ENCODE measurements at regions not wholly inside any gene's neighbourhood (a gene's known extent, or its start where the extent isn't known, plus 50 kb on each side); places are given as distances from the start of the nearest gene placed in this dataset.

DNA sequence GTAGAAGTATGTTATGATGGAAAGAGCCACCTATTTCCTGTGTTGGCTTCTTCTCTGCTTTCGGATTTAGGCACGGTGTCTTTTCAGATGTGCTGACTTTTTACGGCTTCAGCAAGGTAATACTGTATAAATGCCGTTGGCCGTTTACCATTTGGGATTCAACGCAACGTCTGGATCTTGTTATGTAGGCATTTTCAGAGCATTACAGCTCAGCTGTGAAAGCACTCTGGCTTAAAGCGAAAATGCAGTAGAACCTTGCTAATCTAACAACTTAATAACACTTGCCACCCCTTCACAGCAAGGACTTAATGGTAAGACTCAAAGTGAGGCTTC lies 229.9 kb downstream of the EFCAB11 start:
- no peaks in the 10 kb centered on the region for H3K36me3 Mint-ChIP-seq
- H3K27me3 Mint-ChIP-seq (ENCODE audit: low read depth): no peaks in the 10 kb centered on the region
- DNase-seq (ENCODE audit: low spot score in 2 of 2, unreplicated experiment in 2 of 2): no peak
- H3K4me1 Mint-ChIP-seq: peaks cover 13% of the 10 kb centered on the region
- TF ChIP-seq, protein P1, sequence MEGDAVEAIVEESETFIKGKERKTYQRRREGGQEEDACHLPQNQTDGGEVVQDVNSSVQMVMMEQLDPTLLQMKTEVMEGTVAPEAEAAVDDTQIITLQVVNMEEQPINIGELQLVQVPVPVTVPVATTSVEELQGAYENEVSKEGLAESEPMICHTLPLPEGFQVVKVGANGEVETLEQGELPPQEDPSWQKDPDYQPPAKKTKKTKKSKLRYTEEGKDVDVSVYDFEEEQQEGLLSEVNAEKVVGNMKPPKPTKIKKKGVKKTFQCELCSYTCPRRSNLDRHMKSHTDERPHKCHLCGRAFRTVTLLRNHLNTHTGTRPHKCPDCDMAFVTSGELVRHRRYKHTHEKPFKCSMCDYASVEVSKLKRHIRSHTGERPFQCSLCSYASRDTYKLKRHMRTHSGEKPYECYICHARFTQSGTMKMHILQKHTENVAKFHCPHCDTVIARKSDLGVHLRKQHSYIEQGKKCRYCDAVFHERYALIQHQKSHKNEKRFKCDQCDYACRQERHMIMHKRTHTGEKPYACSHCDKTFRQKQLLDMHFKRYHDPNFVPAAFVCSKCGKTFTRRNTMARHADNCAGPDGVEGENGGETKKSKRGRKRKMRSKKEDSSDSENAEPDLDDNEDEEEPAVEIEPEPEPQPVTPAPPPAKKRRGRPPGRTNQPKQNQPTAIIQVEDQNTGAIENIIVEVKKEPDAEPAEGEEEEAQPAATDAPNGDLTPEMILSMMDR (IDR thresholded peaks at IDR 0.05; ENCODE audit: unreplicated experiment): no peak
- no peak overlapping the region for H3K27ac Mint-ChIP-seq
- H3K9me3 Mint-ChIP-seq: no peaks in the 10 kb centered on the region
- no peak overlapping the region for H3K4me3 Mint-ChIP-seq

DNA sequence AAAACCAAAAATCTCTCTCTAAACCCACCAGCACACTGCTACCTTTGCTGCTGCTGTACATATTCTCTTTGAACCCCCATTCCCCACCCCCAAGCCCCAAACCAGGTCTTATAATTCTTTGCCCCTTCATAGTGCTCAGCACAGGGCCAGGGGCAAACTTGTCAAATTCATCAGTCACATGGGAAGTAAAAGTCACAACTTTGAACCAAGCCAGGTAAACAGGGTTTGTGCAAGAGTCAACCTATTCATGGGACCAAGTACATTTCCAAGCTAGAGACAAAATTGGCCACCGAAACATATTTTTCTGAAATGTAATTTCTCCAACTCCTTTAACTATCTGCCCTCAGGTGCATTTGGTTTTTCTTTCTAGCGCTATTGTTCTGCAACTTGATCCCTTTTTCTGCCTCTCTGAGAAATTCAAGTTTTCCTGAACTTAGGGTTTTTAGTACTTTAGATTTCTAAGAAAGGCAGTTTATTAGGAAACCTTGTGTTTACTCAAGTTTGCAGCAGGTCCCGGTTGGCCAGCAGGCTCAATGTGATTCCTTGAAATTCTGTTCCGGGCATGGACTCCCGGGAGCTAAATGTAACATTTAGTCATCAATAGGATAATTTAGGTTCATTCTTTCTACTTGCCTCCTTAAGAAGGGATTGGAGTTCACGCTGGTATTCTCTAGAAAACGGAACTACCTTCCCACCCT lies 230.5 kb downstream of the EFCAB11 start:
- Mint-ChIP-seq H3K4me1 (peaks cover 13% of the 10 kb centered on the region), H3K36me3 (no peaks in the 10 kb centered on the region), H3K27me3 (ENCODE audit: low read depth) (no peaks in the 10 kb centered on the region), H3K9me3 (no peaks in the 10 kb centered on the region), H3K27ac (no peak overlapping the region), H3K4me3 (no peak overlapping the region)
- TF ChIP-seq, protein P1 (IDR thresholded peaks at IDR 0.05; ENCODE audit: unreplicated experiment): no peak
- DNase-seq (ENCODE audit: low spot score in 2 of 2, unreplicated experiment in 2 of 2): no peak

DNA sequence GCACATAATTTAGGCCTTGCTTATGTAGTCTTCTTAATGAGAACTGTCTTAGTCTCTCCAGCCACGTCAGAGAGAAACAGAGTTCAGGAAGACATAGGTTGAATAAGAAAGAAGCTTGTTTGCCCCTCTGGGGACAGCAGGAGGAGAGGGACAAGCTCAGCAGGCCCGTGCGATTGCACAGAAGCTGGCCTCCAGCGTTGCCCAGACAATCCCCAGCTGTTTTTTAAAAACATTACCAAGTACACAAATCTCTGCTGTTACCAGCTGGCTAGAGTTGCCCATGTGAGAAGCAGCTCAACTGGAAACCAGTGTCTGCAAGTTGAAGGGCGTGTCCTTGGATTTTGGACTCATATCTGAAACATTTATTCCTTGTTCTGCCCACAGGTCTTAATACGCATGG lies 232.6 kb downstream of the EFCAB11 start:
- TF ChIP-seq, protein P1 (IDR thresholded peaks at IDR 0.05; ENCODE audit: unreplicated experiment): no peak
- Mint-ChIP-seq H3K27ac (no peak overlapping the region), H3K9me3 (no peaks in the 10 kb centered on the region), H3K27me3 (ENCODE audit: low read depth) (no peaks in the 10 kb centered on the region), H3K4me3 (no peak overlapping the region), H3K36me3 (no peaks in the 10 kb centered on the region), H3K4me1 (peaks cover 13% of the 10 kb centered on the region)
- DNase-seq (ENCODE audit: low spot score in 2 of 2, unreplicated experiment in 2 of 2): no peak

DNA sequence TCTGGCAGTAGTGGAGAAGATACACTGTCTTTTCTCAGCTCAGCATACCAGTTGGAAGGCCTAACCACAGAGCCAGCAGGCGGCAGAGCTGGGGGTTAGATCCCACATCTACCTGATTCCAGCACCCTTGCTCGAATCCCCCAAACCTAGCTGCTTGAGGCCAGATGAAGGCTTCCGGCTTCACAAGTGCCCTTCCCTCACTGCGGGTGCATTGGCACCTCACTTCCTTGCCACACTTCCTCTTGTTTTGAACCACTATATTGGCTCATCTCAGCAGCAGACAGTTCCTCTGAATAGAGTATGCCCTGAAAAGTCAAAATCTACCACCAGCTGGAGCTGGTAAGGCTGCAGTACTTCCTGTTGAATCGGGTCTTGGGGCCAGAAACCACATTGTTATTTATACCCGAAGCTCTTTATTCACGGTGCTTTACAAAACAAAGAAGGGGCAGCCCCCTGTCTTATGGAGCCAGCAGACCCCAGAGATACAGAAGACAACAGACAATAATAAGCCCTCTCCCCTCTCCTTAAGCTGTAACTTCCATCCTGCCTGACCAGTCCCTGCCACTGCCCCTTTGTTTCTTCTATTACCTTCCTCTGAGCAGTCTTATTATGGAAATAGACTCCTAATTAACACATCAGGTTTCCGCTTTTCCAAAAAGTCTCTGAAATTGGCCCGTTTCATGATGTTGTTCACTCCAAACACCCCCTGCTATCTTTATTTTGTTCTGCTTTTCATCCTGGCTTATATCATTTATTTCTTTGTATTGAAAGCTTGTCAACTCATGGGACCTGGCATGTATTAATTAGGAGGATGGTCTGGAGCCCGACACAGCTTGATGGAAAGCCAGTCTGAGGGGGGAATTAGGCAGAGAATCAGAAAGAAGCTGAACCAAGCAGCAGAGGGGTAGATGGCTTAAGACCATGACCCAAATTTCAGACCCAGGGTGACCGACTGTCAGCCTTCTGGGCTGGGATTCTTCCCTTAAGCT lies 233.5 kb downstream of the EFCAB11 start:
- H3K4me3 Mint-ChIP-seq: no peak overlapping the region
- no peaks in the 10 kb centered on the region for H3K9me3 Mint-ChIP-seq
- H3K4me1 Mint-ChIP-seq: peaks cover 13% of the 10 kb centered on the region
- TF ChIP-seq, protein P1 (IDR thresholded peaks at IDR 0.05; ENCODE audit: unreplicated experiment): no peak
- H3K27me3 Mint-ChIP-seq (ENCODE audit: low read depth): no peaks in the 10 kb centered on the region
- H3K27ac Mint-ChIP-seq: no peak overlapping the region
- no peaks in the 10 kb centered on the region for H3K36me3 Mint-ChIP-seq
- DNase-seq (ENCODE audit: low spot score in 2 of 2, unreplicated experiment in 2 of 2): no peak

DNA sequence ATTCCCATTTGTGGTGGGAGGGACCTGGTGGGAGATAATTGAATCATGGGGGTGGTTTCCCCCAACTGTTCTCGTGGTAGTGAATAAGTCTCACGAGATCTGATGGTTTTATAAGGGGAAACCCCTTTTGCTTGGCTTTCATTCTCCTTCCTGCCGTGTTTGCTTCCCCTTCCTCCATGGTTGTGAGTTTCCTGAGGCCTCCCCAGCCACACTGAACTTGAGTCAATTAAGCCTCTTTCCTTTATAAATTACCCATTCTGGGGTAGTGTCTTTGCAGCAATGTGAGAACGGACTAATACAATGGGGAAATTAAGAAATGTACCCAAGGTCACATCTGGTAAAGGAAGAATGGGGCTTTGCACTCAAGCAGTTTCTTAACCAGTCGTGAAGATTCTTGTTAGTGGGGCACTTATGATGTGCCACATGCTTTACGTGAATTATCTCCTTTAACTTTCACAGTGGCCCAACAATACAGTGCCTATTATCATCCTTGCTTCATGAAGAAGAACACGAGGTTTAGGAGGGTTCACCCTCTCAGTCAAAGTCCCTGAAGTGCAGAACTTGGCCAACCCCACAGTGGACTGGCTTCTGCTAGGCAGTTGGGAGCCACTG lies 234.3 kb downstream of the EFCAB11 start:
- TF ChIP-seq, protein P1 (IDR thresholded peaks at IDR 0.05; ENCODE audit: unreplicated experiment): no peak
- Mint-ChIP-seq H3K9me3 (no peaks in the 10 kb centered on the region), H3K4me3 (no peak overlapping the region), H3K27ac (no peak overlapping the region), H3K4me1 (peaks cover 13% of the 10 kb centered on the region), H3K27me3 (ENCODE audit: low read depth) (no peaks in the 10 kb centered on the region), H3K36me3 (no peaks in the 10 kb centered on the region)
- DNase-seq (ENCODE audit: low spot score in 2 of 2, unreplicated experiment in 2 of 2): no peak

Data from mesothelial cell of epicardium (in vitro differentiated cells).